ENCODE measurements at regions not wholly inside any gene's neighbourhood (a gene's known extent, or its start where the extent isn't known, plus 50 kb on each side); places are given as distances from the start of the nearest gene placed in this dataset.

DNA sequence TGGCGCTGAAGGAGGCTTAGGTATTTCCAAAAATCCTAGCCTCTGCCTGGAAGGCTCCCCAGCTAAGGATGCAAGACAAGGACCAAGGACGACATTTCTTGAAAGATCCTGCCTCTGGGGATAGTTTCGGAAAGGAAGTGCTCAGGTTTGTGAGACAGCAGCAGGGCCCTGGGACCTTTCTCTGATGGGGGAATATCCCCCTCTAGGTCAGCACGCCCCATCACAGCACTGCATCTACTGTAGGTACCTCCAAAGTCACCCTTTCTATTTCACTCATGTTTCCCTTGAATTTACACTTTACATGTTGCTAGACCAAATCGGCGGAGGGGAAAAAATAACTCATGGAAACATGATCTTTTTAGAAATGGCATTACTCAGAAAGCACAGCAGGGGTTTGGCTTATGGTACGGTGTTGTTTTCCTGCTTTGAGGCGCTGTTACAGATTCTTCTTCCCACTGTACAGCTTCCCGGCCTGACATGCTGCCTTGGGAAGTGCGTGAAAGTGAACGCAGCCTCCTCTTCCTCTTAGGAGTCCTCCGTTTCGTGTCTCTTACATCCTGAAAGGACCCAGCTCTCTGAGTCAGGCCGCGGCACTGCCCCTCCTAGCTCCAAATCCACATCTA lies 77.2 kb upstream of the DHRSX start:
- DNase-seq (ENCODE audit: low read depth): no peak
- no peak overlapping the region for H3K4me3 ChIP-seq (ENCODE audit: low read length)
- TF ChIP-seq, protein P1, sequence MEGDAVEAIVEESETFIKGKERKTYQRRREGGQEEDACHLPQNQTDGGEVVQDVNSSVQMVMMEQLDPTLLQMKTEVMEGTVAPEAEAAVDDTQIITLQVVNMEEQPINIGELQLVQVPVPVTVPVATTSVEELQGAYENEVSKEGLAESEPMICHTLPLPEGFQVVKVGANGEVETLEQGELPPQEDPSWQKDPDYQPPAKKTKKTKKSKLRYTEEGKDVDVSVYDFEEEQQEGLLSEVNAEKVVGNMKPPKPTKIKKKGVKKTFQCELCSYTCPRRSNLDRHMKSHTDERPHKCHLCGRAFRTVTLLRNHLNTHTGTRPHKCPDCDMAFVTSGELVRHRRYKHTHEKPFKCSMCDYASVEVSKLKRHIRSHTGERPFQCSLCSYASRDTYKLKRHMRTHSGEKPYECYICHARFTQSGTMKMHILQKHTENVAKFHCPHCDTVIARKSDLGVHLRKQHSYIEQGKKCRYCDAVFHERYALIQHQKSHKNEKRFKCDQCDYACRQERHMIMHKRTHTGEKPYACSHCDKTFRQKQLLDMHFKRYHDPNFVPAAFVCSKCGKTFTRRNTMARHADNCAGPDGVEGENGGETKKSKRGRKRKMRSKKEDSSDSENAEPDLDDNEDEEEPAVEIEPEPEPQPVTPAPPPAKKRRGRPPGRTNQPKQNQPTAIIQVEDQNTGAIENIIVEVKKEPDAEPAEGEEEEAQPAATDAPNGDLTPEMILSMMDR (conservative IDR thresholded peaks at IDR 0.05; ENCODE audit: low read depth, low read length): no peak

- no peak overlapping the region for H3K4me3 ChIP-seq (ENCODE audit: low read length)
- DNase-seq (ENCODE audit: low read depth): no peak
- TF ChIP-seq, protein P1 (conservative IDR thresholded peaks at IDR 0.05; ENCODE audit: low read depth, low read length): no peak
These were observed 76.0 kb upstream of the DHRSX start for GRCh38 chrX:2576793-2577192.

DNA sequence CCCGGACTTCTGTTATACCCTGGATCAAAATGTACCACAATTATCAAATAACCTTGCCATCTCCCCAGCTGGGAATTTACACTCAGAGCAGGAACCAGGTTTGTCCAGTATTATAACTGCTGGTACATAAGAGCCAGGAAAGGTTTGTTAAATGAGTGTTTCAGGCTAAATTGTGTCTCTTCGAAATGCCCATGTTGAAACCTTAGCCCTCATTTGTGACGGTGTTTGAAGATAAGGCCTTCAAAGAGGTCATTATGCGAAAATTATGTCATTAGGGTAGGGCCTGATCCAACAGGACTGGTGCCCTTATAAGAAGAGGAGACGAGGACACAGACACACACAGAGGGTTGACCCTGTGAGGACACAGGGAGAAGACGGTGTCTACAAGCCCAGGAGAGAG lies 73.5 kb upstream of the DHRSX start:
- TF ChIP-seq, protein P1 (conservative IDR thresholded peaks at IDR 0.05; ENCODE audit: low read depth, low read length): no peak
- DNase-seq (ENCODE audit: low read depth): no peak
- no peak overlapping the region for H3K4me3 ChIP-seq (ENCODE audit: low read length)

GRCh38 chrX:2572740-2573139 lies 72.0 kb upstream of the DHRSX start:
- no peak for DNase-seq (ENCODE audit: low read depth)
- no peak overlapping the region for H3K4me3 ChIP-seq (ENCODE audit: low read length)
- TF ChIP-seq, protein P1 (conservative IDR thresholded peaks at IDR 0.05; ENCODE audit: low read depth, low read length): no peak

- no peak overlapping the region for H3K4me3 ChIP-seq (ENCODE audit: low read length)
- no peak for DNase-seq (ENCODE audit: low read depth)
- TF ChIP-seq, protein P1 (conservative IDR thresholded peaks at IDR 0.05; ENCODE audit: low read depth, low read length): no peak
These were observed 67.3 kb upstream of the DHRSX start for GRCh38 chrX:2568125-2568524.

DNA sequence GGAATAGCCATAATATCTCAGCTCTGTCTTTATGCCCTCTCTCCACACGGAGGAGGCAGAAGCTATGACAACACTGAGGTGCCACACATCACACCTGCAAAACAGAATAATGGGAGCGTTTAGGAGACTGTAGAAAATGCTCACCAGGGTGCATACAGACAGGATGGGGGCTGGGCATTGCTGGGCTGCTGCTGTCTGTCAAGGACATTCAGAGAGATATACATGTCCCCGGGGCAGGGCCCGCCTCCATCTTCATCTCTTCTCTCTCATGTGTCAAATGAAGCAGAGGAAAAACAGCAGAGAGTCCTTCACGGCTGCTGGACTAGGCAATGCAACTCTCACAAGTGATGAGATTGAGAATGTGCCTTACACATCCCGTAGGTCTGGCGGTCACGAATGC lies 65.3 kb upstream of the DHRSX start:
- DNase-seq (ENCODE audit: low read depth): no peak
- TF ChIP-seq, protein P1 (conservative IDR thresholded peaks at IDR 0.05; ENCODE audit: low read depth, low read length): no peak
- H3K4me3 ChIP-seq (ENCODE audit: low read length): no peak overlapping the region

DNA sequence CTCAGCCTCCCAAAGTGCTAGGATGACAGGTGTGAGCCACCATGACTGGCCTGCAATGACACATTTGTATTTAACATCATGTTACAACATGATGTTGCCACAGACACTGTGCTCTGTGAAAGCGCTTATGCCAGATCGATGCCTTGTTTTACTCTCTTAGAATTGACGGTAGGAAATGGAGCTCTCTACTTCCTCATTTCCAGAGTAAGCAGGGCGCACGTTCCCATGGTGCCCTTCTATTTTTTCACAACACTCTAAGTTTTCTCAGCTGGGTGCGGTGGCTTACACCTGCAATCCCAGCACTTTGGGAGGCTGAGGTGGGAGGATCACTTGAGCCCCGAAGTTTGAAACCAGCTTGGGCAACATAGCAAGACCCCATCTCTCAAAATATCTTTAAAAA lies 60.7 kb upstream of the DHRSX start:
- TF ChIP-seq, protein P1 (conservative IDR thresholded peaks at IDR 0.05; ENCODE audit: low read depth, low read length): no peak
- DNase-seq (ENCODE audit: low read depth): no peak
- H3K4me3 ChIP-seq (ENCODE audit: low read length): no peak overlapping the region
